Femur (tissue), 1 donor: ENCODE measurements at regions not wholly inside any gene's neighbourhood (a gene's known extent, or its start where the extent isn't known, plus 50 kb on each side); places are given as distances from the start of the nearest gene placed in this dataset.
A peak's percentile ranks its signal among the peaks of the same experiment; 100 is the strongest.

ENCODE experiments used
- DNase-seq: peaks from one replicate; pipeline ENCODE4 v3.0.0-alpha.2; 2017

DNA sequence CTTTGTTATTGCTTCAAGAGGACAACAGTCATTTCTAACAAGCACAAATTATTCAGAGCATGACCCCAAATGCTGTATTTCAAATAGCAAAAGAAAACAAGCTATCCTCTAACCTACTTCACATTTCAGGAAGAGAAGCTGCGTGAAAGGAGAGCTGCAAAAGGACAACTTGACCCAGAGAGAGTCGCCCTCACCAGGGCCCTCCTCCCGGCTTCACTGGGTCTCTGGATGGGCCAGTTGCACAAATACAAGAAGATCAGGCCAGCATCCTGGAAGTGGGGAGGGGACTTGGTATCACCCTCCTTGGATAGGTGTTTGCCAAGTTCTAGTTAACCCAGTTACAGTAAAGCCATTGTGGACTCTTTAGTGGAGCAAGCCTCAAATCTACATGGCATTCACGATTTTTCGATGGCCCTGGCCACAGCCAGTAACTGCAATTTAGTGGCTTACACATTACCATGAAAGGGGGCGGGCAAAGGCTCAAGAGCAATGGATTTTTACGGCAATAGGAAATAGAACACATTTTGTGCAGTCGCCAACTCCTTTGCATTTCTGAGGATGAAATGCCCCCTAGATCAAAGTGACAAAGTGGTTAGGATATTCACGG lies 166.9 kb upstream of the DIO2 start:
- DNase-seq = no peak

DNA sequence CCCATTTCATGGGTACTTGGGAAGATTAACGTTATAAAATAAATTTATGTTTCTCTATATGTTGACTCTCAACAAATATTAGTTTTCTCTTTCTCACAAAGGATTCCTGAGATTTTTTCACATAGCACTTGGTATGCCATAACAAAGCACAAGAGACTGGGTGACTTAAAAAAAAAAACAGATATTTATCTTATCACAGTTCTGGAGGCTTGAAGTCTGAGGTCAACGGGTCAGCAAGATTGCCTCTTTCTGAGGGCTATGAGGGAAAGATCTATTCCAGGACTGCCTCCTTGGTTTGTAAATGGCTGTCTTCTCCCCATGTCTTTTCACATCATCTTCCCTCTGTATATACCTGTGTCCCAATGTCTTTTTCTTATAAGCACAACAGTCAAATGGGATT lies 153.5 kb upstream of the DIO2 start:
- no peak for DNase-seq

DNA sequence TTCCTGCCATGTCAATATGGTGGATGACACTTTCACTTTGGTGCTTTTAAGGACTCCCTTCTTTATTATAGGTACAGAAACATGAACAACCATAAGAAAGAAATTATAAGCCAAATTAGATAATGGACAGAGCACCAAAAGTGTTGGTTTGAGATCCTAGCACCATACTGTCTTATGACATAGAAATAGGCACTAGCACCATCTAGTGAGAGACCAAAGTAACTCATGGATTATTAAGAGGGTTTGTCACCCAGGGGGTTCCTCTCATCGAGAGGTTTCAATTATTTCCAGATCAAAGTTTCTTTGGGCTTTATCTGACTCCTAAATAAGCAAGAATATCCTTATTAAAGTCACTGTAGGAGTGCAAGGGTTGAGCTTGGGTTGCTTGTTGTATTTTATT lies 153.0 kb upstream of the DIO2 start:
- no peak for DNase-seq

DNA sequence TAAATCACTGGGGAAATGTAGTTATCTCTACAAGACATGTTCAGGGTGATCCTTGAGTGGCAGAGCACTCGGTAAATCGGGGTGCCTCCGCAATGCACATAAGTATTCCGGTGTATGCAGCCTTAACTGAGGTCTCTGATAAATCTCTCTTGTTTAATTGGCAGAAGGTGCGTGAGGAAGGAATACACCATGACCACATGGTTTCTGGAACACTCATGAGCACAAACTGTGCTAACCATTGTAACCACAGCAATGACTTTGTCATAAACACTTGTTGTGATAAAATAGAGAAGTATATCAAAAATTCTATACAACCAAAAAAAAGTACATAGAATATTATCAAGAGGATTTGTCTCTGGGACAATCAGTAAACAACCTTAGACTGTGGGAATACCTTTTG lies 146.8 kb upstream of the DIO2 start:
- DNase-seq = no peak

DNA sequence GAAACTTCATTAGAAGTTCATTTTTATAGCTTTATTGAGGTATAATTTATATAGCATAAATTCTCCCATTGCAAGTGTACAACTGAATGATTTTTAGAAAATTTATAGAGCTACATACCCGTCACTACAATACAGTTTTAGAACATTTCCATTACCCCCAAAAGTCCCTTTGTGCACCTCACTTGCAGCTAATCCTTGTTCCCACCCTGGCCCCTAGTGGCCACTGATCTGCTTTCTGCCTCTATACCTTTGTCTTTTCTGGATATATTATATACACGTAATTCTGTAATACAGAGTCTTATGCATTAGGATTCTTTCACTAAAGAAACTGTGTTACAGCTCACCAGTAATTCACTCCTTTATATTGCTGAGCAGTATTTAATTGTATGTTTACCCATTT lies 145.1 kb upstream of the DIO2 start:
- no peak for DNase-seq

DNA sequence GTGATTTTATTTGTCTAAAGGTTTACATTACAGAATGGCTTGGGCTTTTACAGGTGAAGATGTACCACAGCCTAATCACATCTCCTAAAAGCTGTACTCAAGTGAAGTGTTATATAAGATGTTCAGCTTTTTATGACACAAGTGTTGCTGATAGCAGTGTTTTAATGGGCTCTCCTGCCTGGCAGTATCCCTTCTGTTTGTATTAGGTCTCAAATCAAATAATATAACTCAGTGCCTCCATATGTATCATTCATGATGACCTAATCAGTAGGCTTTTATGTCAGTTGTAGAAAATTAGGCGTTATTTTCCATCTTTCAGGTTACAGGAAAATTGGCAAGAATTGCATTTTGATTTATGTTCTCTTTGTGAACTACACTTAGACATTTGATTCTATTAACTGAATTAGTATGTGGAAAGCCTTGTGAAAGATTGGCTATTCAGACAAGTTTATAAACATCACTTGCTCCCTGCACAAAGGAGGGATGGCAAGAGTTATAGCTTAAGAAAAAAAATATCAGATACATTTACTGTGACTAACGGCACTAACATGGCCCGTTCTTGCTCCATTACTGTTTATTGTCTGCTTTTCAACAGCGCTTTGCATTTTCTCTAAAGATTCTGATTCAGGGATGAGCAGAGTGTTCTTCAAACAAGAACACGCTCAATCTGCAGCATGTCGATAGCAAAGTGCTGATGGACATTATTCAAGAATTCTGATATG lies 143.7 kb upstream of the DIO2 start:
- DNase-seq = no peak

DNA sequence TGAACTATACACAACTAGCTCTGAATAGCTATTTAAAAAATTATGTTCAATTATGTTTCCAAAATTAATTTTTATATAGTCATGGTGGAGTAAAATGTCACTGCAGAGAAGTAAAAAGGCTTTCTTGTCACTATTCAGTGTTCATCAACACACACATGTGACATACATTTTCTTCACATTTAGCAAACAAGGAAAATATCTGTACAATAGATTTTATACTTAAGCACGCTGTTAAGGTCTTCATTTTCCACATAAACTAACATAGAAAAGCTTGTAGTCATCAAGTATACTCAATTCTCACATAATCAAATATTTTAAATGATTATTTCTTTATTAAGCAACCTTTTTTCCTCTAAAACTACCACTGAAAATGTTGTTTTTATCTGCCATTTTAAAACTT lies 141.2 kb upstream of the DIO2 start:
- no peak for DNase-seq

DNA sequence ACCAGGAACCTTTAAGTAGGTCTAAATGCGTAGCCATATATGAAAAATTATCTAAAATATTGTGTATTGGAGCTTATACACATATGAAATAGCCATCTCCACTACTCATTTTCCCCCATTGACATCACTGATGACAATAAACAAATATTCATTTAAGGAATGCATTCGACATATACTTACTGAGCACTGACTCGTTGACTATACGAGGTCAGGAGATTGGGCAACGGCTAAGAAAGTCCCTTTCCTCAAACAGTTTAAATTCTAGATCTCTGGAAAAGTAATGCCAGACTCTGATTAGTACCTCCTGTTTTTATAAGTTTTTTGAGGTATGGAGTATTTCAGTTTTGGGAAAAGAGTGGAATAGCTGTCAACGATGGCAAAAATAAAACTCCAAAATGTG lies 139.4 kb upstream of the DIO2 start:
- no peak for DNase-seq

DNA sequence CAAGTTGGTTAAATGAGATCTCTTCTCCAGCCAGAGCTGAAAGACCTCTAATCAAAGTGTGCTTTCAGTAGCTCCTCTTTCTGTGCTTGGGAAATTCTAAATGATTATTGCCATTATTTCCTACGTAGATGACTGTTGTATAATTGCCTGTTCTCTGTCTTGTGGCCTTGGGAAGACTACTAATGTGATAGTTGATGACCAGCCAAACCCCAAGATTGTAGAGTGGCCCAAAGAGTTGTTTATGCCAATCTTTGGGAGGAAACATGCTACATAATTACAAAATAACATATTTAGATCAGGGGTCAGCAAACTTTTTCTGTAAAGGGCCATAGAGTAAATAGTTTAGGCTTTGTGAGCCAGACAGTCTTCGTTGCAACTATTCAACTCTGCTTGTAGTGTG lies 135.1 kb upstream of the DIO2 start:
- DNase-seq = peak; percentile 36

DNA sequence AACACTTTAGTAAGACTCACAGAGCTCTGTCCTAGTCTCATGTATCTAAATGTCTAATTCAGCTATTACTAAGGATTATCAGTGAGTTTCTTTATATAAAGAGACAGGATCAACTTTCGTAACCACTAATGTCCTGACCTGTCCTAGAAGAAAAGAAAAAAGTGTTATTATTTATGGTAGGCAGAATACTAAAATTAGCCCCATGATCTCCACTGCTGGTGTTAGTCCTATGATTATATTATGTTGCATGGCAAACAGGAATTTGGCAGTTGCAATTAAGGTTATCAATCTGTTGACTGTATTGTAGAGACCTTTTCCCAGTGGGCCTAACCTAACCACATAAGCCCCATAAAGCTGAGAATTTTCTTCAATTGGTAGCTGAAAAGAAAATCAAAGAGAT lies 132.9 kb upstream of the DIO2 start:
- no peak for DNase-seq

DNA sequence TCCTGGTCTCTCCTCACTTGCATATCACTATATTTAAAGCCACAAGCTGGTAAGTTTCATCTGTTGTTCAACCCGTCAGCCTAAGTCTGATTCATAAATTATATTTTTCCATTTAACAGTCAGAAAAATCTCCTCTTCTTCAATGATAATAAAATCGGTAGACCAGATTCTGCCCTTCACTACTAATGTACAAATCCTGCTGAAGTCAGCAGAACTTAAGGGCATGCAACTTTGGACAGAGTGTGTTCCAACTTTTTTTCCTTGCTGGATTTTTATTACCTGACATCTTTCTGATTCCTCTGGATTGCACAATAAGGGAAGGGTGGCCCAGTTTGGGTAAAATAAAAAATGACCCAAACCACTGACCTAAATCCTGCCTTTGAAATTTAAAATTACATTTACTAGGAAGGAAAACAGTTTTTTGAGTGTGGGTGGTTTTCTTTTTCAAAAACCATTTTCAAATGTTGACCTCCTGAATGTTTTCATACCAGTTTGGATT lies 125.4 kb upstream of the DIO2 start:
- DNase-seq = no peak

DNA sequence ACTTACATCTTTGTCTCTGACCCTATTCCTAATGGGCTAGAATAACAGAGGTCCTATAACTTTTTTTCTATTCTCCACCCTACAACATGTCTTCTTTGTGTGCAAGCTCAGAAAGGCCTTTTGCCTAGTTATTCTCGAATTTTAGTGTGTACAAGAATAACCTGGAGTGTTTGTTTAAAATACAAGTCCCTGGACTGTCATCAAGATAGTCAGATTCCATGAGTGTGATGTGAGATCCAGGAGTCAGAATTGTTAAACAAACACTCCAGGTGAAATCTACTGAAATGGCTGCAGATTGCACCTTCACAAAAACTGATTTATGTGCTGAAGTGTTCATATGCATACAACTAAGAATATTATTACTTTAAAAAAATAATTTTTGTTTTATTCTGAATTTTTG lies 114.4 kb upstream of the DIO2 start:
- DNase-seq = no peak

DNA sequence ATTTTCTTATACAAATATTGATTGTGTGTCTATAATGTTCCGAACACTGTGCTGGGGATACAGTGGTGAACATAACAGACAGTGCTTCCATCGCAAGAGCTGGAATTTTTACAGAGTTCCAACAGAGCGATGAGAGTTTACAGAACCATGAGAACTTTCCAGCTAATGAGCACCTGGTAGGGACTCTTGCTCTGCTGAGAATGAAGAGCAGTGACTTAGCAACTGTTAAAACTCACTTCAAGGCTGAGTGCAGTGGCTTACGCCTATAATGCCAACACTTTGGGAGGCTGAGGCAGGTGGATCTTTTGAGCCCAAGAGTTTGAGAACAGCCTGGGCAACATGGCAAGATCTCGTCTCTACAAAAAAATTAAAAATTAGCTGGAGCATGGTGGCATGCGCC lies 113.8 kb upstream of the DIO2 start:
- DNase-seq = no peak

DNA sequence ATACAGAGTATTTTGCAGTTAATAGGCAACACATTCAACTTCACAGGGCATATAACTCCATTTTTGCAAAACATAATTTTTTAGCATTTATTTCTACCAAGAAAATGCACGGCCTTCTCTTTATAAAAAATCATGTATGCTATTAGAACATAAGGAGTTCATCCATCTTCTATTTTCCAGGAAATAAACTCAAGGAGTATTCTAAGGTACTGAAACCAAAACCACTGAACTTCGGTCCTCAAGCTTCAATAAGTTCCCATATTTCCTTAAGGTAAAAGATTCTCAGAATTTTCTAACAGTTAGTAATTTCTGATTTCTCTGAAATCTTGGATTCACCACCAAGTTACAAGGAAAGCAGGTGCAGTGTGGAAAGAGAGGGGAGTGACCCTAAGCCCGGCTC lies 113.3 kb upstream of the DIO2 start:
- no peak for DNase-seq

DNA sequence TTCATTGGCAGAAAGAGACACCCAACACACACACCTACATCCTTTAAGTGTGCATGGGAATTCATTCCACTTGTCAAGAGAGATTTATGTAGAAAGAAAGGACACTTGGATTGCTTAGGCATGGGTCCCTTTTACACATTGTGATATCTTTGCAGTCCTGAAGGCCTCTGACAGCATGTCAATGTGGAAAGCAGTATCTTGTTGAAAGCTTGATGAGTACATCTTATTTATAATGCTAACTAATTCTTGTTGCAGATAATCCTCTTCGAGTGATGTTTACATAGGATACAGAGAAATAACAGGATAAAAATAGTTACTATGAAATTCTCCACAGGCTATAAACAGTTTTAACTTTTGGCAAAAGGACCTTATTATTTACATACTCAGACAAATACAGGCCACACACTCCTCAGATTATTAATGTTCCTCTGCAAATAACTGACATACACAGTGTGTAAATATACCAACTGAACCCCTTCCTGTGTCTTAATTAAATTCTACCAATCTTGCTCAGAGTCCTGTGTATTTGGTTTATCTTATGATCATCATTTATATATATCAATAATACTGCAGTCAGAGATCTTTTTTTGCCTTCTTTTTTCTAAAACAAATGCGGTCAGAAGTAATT lies 111.8 kb upstream of the DIO2 start:
- no peak for DNase-seq

DNA sequence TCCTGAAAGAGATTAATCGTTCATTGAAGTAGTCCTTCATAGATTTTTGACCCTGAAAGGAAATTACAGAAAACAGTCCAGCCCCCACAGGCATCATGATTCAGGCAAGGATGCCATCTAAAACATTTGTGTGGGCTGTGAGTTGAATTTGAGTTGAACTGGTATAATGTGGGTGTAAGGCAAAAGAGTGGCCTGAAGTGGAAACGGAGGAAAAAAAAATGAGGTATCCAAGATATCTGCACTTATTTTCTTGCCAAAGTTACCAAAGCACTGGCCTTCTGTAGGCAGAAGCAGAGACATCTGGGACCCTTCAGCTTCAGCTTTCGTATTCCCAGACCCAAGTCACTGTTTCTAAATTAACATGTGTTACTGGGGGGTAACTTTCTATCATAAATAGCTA lies 105.1 kb upstream of the DIO2 start:
- DNase-seq = no peak

DNA sequence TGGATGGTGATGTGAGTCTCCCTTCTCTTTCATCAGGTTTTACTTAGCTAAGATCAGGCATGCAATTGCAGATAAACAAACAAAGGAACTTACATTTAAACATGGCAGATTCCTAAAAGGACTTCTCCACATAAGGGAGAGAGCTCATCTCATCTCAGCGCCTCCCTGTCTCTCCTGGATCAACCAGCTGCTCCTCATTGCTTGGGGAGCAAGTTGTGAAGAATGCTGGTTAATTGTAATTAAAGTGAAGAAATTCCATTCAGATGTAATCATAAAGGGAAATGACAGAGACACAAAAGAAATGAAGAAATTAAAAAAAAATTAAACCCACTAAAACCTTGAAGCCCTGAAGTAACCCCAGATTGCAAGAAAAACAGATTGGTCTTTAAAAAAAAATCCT lies 104.4 kb upstream of the DIO2 start:
- no peak for DNase-seq

DNA sequence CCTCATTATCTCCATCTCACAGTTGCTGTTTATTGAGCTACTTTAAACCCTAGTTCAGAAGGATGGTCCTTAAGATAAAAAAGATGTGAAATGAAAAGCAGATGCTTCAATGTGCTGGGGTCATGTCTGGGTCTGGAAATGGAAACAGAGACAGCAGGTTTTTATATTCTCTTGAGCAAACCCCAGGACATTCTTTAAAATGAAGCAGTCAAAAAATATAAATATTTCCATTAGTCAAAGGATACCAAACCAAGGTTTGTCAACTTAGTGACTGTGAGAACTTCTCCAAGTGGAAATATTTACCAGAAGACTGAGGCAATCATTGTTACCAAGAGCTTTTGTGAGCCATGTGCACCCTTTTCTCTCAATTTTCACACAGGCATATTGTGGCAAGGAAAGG lies 102.5 kb upstream of the DIO2 start:
- no peak for DNase-seq

DNA sequence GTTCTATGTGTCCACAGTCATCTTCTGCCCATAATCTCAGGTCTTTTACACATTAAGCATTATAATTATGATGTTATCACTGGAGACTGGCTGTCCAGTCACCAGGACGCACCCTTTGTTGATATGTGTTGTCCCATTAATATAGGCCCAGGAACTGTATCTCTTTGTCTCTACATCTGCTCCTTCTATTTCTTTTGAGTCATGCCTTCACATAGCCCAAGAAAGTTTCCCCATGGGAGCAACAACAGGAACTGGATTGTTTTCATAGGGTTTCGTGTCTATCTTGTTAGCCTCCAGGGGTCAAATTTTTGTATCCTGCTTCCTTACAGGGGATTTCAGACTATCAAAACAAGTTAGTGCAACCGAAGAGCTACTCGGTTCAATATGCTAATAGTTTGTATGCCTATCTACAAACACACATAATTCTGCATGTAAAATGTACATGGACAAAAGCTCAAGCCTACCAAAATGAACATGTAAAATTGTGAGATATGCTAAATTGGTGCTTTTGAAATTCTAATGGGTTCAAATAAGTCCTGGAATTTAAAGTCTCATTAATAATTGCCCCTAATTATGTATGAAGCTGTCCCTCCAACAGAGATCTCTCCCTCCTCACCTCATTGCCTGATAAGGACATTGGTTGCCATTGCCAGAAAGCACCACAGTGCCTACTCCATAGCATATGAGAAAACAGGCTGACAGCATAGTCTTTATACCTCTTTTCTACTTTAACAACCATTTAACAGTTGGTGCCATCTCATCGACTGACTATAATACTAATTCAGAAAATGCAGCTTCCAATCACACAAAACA lies 99.8 kb upstream of the DIO2 start:
- DNase-seq = no peak

DNA sequence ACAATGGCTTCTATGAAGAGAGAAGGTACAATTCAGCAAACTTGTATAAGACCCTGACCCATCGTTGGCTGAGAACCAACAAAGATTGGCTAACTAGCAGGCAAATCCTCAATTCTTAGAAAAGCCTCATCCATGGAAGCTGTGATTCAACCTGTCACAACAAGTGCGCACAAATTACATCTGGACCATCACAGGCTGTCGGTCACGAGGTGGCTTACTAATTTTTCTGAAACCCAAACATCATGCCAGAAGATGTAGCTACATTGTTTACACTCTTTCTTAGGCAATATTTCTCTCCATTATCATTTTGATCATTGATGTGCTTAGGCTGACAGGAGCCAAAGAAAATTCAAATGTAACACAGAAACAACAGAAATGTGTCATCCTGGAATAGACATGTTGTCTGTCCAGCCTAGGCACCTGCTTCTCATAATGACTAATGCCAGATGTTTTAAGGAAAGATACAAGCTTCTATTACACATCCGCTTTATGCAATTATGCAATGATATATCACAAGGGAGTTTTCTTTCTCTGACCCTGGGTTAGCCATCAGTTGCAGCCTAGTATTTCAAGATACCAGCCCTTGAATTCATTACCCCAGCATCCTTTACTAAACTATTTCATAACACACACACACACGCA lies 92.9 kb upstream of the DIO2 start:
- DNase-seq = no peak

DNA sequence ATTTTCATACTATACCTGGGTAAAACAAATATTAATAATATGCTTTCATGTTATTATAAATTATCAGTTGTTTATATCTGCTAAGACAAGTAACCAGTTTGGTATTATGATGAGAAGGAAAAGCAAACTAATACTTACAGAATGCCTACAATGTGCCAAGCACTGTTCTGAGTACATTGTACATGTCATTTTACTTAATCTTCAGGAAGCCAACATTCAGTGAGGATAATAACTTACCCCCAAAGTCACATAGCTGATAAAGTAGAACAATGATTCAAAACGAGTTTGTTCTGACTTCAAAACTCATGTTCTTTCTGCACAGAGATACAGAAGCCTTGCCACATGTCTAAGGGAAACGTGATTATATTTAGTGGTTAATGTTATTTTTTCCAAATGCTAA lies 89.0 kb upstream of the DIO2 start:
- no peak for DNase-seq

DNA sequence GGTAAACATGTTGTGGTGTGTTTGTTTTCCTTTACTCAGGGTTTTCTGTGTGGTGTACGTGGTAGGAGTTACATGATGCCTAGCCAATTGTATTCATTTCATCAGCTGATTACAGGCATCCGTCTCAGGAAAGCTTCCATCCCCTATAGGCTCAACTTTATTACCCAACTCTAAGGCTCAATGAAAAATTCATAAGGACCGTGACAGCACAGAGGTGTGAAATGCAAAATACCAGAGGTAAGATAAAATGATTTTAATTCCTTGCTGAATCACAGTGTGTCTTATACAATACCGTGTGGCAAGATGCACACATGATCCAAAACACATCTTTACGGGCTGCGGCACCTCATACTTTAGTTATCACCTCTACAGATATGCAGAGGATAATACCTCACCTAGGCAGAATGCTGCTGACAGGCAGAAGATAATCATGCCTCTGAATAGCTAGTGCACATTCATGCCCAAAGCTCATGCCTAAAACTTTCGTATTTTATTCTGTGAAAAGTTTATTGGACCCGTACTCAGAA lies 87.2 kb upstream of the DIO2 start:
- DNase-seq = no peak

DNA sequence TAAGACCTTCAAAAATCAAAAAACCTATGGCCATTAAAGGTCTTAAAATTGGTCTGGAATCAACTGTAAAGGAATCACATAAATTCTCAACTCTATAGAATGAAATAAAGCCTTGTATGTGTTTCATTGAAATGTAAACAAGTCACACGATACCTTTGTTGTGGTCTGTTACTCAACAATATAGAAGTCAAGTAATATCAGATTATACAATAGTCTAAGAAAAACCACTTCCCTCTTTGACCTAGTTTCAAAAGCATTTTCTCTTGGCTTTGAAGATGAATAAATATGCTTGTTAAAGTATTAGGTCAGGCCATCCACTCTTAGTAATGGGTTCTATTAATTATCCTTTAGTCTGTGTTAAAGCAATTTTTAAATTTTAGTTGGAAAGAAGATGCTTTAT lies 79.8 kb upstream of the DIO2 start:
- no peak for DNase-seq
